Astrocyte of the spinal cord (primary cell): ENCODE measurements at regions not wholly inside any gene's neighbourhood (a gene's known extent, or its start where the extent isn't known, plus 50 kb on each side); places are given as distances from the start of the nearest gene placed in this dataset.

Experiments
- DNase-seq: peaks from one replicate; pipeline ENCODE4 v3.0.0; 2011; ENCODE audit warnings: low read depth, low spot score
- H3K4me3 ChIP-seq: 2 replicates; pipeline ENCODE4 v1.5.1; 2011; ENCODE audit warnings: low read depth, mild to moderate bottlenecking, low read length, moderate library complexity
- in situ Hi-C: cut with HindIII; loops from 2 replicates; pipeline ENCODE4 v1.10.0; 2017; ENCODE audit warnings: low sequenced_read_pairs
- TF ChIP-seq, protein P1 (sequence below): IDR thresholded peaks from 2 replicates; pipeline ENCODE4 v1.5.1; 2012; ENCODE audit warnings: low read depth, mild to moderate bottlenecking, low read length, inconsistent platforms

- in situ Hi-C loops: no loop called here
Observed at GRCh38 chr11:134765565-134765964, 353.5 kb upstream of the B3GAT1 start.

DNA sequence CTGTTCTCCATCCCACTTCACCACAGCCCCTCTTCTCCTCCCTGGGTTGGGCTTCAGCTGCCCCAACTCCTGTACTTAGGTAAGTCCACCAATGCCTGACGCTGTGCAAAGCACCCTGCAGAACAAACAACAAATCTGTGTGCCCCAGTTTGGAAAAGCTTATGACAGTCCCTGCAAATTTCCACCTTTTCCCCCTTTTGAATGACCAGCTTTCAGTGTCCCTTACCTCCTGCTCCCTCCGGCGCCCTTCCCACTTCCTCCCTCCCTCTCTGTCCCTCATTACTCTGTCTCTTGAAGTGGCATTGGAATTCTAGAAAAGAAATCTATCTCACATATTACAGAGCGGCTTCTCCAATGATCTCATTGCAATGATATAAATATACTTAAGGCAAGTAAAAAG is 352.9 kb upstream of the B3GAT1 start:
- H3K4me3 ChIP-seq: no peak overlapping the region
- in situ Hi-C loops: no loop called here
- no peak for DNase-seq
- TF ChIP-seq, protein P1, sequence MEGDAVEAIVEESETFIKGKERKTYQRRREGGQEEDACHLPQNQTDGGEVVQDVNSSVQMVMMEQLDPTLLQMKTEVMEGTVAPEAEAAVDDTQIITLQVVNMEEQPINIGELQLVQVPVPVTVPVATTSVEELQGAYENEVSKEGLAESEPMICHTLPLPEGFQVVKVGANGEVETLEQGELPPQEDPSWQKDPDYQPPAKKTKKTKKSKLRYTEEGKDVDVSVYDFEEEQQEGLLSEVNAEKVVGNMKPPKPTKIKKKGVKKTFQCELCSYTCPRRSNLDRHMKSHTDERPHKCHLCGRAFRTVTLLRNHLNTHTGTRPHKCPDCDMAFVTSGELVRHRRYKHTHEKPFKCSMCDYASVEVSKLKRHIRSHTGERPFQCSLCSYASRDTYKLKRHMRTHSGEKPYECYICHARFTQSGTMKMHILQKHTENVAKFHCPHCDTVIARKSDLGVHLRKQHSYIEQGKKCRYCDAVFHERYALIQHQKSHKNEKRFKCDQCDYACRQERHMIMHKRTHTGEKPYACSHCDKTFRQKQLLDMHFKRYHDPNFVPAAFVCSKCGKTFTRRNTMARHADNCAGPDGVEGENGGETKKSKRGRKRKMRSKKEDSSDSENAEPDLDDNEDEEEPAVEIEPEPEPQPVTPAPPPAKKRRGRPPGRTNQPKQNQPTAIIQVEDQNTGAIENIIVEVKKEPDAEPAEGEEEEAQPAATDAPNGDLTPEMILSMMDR: no peak

More at GRCh38 chr11:134765565-134765964, 353.5 kb upstream of the B3GAT1 start:
- no peak overlapping the region for H3K4me3 ChIP-seq
- DNase-seq: no peak
- TF ChIP-seq, protein P1: no peak

- no peak overlapping the region for H3K4me3 ChIP-seq
- TF ChIP-seq, protein P1: no peak
- in situ Hi-C loops: no loop called here
- no peak for DNase-seq
Observed at GRCh38 chr11:134764367-134764766, 352.3 kb upstream of the B3GAT1 start.

GRCh38 chr11:134763030-134763388 is 351.0 kb upstream of the B3GAT1 start:
- DNase-seq: no peak
- TF ChIP-seq, protein P1: no peak
- in situ Hi-C loops: no loop called here
- no peak overlapping the region for H3K4me3 ChIP-seq

DNA sequence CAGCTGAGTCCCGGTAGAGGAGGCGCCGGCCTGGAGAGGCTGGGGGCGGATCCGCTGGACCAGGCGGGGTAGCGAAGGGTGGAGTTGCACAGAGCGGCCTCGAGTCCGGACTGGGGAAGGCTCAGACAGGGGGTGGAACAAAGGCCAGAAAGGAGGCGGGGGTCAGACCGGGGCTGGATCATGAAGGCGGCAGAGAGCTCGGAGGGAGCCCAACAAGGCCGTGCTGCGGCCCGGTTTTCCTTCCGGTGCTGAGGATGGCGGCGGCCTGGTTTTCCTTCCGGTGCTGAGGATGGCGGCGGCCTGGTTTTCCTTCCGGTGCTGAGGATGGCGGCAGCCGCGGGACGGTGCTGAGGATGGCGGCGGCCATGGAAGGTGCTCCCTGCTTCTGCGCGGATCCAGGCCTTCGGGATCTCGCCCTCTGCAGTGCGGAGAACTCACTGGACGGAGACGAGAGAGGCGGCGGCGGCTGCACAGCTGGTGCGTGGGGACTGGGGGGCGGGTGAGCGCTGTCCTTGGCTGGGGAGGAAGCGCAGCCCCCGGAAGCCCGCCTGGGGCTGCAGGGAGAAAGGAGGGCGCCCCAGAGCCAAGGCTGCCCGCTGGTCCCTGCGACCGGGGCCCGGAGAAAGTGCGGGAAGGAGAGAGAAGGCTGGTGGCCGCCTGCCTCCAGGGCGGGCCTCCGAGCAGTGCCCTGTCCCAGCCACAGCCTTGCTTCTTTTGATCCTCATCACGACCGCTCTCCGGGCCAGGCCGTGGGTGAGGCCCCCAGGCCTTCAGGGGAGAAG is 350.4 kb upstream of the B3GAT1 start:
- DNase-seq: no peak
- H3K4me3 ChIP-seq: peak overlapping the region; percentile 10
- in situ Hi-C loops: no loop called here
- TF ChIP-seq, protein P1: no peak

GRCh38 chr11:134761926-134762247 is 349.8 kb upstream of the B3GAT1 start:
- H3K4me3 ChIP-seq: no peak overlapping the region
- TF ChIP-seq, protein P1: no peak
- no peak for DNase-seq
- in situ Hi-C loops: no loop called here
